ENCODE measurements at regions not wholly inside any gene's neighbourhood (a gene's known extent, or its start where the extent isn't known, plus 50 kb on each side); places are given as distances from the start of the nearest gene placed in this dataset.

- TF ChIP-seq CTCF (IDR thresholded peaks at IDR 0.05): no peak
- TF ChIP-seq POLR2A (IDR thresholded peaks at IDR 0.05): no peak
Observed at GRCh38 chr10:76778914-76779795, 858.5 kb downstream of the KCNMA1 start.

All from testis (tissue), 2 donors.